GM19043 (cell line): ENCODE measurements at regions not wholly inside any gene's neighbourhood (a gene's known extent, or its start where the extent isn't known, plus 50 kb on each side); places are given as distances from the start of the nearest gene placed in this dataset.
"Not testable (repeated sequence)": the region's sequence is repeated elsewhere in the genome, so short reads cannot be mapped to it uniquely, and the experiment has no call there.

Experiments
- ATAC-seq: cut with Tn5 transposase; IDR thresholded peaks from one replicate; pipeline ENCODE4 v1.9.1; 2021; ENCODE audit warnings: low read depth; ENCODE audit not compliant: unreplicated experiment

DNA sequence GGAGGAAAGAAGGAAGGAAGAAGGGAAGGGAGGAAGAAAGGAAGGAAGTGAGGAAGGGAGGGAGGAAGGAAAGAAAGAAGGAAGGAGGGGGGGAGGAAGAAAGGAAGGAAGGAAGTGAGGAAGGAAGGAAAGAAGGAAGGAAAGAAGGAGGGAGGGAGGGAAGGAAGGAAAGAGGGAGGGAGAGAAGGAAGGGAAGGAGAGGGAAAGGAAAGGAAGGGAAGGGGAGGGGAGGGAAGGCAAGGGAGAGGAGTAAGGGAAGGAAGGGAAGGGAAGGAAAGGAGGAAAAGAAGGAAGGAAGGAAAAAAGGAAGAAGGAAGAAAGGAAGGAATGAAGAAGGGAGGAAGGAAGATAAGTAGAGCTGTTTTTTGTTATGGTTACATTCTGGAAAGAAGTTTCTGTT, 141.2 kb downstream of the LRRC3B start:
- no peak for ATAC-seq

DNA sequence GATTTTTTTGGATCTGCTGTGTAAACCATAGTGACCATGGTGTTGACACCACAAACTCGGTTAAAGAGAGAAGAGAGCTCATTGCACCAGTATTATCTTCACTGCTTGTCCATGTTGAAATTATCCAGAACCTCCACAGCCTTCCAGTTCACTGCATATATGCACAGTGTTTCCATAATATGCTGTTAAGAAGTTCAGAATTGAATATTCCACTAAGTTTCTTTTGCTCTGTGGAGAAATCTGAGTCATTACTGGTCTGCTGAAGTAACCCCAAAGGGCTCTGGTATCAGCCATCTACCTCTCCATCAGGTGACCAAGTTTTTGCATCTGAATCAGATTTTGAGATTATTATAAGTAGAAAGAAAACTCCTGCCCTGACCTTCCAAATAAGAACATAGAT, 143.5 kb downstream of the LRRC3B start:
- no peak for ATAC-seq

DNA sequence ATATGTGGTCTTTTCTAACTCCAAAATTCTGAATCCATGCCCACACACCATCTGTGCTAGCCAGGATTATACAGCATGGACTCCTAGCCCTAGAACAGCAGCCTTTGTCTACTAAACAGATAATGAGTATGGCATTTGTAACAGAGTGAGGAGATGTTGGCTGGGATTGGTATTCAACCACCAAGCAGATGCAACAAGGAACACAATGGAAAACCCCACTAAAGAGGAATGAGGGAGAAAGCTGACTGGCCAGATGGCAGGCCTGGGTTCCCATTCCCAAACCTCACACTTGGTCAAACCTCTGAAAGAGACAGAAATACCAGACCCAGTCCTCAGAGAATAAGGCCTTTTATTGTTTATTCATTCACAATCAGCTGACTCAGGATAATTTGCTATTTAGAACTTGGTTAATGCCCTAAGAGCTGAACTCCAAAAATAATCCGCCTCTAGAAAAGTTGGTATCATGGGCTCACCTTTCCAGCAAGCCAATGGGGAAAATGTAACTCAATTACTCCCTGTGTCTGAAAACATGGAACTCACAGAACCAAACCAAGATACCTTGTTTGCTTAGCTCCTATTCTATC, 145.6 kb downstream of the LRRC3B start:
- ATAC-seq: no peak

DNA sequence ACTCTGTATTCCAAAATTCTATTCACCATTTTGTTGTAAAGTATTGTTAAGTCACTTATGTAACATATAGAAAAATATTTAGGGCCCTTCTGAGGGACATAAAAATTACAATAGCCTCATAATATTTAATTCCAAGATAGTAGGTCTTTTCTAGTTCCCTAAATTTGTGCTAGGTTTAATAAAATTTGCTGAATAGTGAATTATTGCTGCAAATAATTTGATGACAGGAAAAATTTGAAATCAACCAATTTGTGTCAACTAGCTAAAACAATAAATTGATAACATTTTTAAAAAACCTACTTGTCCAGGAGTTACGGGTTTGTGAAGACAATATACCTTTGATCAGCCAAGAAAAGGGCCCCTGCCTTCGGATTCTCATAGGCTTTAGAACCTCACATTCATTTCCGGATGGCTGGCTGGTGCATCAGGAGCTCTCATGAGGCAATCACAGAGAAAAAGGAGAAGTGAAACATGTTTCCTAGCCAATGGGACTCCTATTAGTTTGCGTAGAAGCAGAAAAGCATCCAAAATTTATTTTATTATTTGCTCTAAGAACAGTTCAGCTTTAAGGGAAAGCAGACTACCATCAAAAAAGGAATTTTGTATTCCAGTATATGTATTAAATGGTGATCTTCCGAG, 177.2 kb downstream of the LRRC3B start:
- ATAC-seq: no peak

DNA sequence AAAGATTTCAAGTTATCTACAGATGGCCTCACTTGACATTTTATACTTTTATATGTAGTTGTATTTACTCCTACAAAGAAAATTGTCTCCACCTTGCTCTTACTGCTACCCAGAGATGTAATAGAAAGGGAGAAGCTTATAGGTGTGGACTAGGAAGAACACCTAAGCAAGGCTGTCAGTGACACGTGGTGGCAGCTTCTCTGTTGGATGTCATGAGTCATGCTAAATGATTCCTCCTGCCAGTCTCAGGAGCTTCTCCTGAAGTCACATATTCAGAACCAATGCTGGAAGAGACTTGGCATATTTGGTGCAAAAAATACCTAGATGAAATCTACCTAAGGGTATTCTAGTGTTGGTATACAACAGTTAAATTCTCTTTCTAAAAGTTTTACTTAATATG, 184.7 kb downstream of the LRRC3B start:
- no peak for ATAC-seq

DNA sequence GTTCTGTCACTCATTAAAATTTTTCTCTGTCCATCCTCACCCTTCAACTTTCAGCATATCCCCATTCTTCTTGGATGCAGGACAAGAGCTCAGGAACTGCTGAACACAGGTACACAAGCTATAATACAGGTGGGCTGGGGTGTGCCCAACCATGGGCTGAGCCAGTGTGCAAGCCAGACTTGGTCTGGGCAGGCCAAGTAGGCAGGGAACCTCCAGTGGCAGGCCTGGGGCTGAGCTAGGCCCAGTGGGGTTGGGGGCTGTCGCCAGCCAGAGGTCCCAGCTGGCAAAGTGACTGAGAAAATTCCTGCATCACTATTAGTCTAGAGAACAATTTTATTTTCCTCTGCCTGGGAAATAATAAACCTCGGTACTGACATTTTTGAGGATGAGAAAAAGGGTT, 202.9 kb downstream of the LRRC3B start:
- ATAC-seq: no peak

DNA sequence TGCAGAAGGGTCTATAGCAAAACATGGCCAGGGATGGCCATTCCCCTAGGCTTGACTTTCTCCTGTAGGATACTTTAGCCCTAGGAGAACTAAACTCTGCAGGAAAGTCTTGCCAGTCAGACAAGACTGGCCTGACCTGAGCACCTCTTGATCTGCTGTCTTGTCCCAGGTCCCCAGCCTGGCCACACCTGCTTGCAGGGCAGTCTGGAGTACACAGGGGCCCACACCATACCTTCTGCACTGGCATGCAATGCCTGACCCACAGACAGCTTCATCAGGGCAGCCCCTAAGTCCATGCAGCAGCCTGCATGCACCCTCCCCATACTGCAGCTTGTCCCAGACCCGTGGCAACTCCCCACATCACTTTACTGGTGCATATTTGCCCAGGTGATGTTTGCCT, 204.6 kb downstream of the LRRC3B start:
- ATAC-seq: no peak

DNA sequence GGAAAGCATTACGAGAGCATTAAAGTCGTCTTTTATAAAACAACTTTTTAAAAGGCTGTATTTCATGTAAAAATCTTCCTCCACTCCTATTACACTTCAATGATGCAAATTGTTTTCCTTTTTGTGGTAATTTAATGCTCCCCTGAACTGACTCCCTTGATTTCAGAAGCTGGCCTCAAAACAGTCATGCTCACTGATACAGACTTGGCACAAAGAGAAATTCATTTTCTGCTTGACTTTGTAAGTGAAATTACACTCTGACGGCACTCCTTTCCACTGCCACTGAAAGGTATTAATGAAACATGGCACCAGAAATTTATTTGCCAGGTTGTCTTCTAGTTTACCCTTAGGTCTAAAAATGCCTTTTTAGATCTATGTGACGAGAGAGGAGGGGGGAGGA, 215.5 kb downstream of the LRRC3B start:
- ATAC-seq: no peak

DNA sequence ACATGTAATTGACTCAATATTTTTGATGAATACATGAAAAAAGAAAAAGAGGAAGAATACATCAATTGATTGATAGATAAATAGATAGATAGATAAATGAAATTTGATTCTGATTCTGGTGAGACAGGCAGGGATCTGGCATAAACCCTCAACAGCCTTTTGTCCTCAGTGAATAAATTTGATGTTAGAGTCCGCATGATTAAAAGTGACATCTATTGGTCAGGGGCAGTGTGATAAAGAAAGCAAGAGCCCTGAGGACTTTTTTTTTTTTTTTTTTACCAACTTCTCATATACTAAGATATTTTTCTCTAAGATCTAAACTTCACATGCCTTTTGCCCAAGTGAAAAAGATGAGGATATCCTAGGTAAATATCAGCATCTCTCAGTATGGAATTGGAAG, 216.4 kb downstream of the LRRC3B start:
- ATAC-seq: no peak

DNA sequence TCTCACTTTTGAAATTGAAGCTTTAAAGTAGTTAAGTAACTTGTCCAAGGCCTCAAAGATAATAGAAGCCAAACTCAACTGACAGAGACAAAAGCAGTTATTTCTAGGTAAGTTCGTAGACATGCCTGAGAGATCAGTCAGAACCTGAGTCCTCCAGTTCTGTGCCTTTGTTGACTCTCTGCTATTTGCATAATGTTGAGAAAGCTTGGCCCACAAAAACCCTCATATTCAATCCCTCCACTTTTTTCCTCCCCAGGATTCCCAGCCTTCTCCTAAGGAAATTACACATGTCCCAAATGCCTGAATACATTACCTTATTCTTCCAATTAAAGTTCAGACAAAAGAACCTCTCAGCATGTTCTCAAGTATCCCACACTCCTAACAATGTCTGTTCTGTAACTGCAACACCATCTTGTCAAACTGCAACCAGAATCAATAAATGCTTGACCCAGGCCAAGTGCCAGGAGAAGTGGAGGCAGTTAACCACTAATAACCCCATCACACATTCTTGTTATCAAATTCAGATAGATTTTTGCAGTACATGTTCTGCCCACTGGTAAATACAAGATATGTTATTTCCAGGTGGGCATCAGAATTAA, 217.8 kb downstream of the LRRC3B start:
- no peak for ATAC-seq

DNA sequence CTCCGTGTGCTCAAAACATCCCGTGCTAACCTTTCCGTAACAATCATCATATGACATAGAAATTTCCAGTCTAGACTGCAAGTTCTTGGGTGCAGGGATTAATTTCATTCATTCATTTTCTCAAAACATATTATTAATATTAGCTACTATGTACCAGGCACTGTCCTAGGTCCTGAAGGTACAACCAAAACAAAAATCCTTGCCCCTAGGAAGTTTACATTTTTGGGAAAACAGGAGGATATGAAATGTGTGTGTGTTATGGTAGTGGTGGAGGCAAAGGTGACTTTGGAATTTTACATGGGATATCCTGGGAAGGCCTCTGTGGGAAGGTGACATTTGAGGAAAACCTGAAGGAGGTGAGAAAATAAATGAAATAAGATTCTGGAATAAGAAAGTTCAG, 222.6 kb downstream of the LRRC3B start:
- ATAC-seq: no peak

DNA sequence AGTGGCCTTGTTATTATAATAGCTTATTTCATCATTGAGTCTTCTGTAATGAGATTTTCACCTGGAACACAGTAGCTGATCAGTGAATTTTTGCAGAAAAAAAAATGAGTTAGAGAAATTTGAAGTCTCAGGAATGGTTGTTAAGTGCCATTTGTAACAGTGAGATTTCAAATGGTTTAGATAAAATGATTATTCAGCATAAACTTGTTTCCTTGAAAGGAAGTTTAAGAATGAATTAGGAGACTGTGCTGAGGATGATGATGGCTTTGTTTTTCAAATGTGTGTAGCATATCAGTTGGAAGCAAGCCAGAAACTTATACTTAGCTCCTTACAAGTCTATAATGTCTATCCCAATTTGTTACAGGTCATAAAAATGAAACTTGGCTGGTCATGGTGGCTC, 225.1 kb downstream of the LRRC3B start:
- no peak for ATAC-seq

DNA sequence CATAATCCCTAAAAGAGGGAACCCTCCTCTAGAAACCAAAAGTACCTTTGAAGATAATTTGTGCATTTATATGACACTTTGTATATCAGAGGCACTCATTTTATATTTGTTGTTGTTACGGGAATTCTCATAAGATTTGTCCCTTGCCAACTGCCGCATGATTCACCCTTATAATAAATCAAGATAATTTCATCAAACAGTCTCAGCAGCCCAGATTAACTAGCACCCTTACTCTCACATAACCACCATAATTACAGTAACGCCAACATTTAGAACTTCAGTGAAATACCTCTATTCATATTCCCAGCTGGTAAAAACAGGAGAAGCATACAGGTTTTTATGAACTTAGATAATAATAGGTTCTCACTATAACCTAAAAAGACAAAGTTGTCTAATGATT, 271.9 kb downstream of the LRRC3B start:
- no peak for ATAC-seq

DNA sequence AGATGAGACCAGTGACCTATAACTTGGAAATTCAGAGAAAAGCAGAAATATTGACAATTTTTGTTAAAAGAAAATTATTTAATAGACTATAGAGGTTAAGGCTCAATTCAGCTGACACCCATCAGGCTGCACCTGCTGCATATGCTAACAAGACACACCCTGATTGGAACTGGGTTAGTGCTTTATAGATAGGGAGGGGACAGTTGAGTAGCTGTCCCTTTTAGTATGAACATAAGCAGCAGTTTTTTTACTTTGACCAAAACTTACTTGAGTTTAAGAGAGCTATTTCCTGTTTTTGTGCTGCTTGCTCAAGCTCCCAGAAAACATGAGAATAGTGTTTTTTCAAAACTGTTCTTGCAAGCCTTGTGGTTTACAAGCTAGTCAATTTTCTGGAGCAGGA, 292.6 kb downstream of the LRRC3B start:
- ATAC-seq: no peak

DNA sequence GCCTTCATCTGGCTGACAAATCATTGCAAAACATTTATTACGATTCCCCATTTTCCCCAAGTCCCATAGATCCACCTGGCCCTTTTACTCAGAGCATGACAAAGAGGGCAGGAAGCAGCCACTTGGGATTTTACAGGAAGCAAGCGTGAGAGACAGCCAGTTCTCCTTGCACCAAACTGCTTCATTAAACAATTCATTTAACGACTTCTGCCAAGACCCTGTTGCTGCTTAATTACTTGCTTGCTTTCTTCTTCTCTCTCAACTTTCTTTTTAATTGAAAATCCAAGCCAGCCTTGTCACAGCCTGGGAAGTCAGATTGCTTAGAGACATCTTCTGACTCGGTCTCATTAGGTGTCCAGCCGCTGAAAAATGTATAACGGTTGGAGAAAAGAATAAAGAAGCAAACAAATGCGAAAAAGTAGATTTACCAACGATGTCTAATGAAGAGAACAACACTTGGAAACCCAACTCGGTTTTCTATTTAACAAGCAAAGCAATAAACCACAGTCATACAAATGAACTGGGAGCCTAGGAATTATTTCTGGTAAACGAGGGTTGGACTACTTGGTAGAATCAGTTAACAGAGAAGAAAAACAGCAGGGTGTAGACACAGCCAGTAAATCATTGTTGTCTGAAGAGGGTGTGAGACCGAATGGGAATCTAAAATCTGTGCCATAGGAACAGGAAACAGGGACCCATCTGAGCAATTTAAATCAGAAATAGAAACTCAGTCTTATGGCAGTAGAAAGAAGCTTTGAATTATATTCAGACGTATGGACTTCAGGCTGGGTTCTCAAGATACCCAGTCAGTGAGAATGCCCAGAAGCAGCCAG, 298.3 kb downstream of the LRRC3B start:
- ATAC-seq: no peak

DNA sequence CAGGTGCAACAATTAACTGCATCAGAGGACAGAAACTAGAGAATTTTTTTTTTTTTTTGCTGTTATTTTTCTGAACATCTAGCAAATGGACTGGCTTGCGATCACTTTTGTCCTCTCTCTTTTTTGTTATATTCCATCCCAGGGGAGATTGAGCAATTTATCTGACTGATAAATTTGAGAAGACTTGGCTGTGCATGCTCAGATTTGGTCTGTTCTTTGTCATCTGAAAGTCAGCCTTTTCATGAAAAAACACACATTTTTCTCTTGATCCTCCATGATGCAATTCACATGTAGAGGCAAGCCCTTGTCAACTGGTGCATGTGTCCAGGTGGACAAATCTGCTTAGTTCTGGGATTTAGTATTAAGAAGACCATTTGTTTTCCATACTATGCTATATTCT, 309.3 kb downstream of the LRRC3B start:
- no peak for ATAC-seq

DNA sequence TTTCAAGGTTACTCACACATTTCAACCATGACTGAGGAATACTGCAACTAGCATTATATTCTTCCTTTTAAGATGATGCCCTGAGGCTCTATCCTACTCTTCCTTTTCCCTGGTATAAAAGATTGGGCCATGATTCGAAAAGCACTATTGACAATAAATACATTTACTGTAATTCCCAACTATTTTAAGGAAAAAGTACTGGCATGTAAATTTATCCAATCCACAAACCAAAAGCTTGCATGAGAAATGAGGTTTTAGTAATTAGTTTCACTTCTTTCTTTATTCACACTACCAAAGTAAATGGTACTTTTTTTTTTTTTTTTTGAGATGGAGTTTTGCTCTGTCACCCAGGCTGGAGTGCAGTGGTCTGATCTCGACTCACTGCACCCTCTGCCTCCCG, 310.2 kb downstream of the LRRC3B start:
- no peak for ATAC-seq

DNA sequence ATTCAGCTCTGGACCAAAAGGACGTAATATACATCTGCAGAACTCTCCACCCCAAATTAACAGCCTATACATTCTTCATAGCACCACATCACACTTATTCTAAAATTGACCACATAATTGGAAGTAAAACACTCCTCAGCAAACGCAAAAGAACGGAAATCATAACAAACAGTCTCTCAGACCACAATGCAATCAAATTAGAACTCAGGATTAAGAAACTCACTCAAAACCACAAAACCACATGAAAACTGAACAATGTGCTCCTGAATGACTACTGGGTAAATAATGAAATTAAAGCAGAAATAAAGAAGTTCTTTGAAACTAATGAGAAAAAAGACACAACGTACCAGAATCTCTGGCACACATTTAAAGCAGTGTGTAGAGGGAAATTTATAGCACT, 322.9 kb downstream of the LRRC3B start:
- not testable (repeated sequence) for ATAC-seq

DNA sequence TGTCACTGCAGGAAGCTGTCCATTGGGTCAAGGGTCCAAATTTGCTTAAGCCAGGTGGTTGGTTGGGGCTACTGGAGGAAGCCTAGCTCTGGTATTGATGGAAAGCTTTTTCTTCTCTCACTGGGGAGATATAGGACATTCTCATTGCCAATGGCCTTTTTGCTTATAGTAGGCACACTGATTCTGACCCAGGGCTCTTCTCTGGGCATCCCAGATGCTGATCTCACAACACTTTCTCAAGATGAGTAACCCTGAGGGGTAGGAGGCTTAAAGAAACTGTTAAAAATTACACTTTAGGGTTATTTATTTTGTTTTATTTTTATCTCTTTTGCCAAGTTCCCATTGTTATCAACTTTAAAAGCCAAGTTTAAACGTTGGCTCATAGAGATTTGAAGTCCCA, 337.8 kb downstream of the LRRC3B start:
- ATAC-seq: no peak

DNA sequence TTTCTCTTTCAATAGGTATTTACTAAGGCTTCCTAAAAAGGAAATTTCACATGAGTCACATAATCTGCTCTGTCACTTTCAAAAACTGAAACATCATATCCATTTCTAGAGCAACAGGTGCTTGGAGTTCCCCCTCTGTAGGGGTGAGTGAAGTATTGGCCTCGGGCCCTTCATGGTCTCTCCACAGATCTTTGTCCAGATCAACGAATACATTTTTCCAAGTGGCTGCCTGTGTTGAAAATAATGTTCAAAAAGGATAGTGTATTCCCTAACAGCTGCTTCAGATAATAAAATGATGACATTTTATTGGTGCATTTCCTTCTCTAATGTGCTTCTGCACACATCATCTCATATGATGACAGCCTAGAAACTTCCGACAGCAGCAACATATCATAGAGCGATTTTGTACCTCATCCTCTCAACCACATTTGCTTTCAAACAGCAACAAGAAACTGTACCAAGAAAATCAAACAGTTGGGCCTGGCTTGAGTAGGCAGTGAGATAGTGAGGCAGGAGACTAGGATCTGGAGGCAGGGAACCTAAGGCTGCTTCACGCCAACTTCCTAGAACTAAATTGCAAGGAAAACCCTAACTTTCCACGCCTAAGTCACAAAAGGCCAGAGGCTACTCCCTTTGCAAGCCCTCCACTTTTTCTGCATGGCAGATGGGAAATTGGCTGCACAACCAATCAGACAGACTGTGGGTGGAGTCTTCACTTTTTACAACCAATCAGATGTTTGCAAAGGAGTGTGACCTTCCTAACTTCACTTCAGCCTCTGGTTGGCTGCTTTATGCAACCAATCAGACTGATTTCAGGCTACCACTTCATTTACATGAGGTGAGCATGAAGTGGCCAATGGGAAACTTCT, 340.2 kb downstream of the LRRC3B start:
- ATAC-seq: peak; percentile 93

DNA sequence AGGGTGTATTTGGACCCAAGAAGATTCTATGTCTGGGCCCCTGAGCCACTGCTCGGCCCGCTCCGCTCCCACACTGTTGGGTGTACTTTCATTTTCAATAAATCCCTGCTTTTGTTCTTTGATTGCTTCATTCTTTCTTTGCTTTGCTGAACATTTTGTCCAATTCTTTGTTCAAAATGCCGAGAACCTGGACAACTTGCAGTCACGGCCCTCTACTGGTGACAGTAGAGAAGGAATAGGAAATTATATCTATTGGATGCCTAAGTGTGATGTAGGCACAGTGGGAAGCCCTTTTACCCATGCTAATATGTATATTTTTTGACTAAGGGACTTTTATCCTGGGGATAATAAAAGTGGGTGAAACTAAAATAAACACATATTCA, 340.8 kb downstream of the LRRC3B start:
- ATAC-seq: no peak
